ENCODE measurements at regions not wholly inside any gene's neighbourhood (a gene's known extent, or its start where the extent isn't known, plus 50 kb on each side); places are given as distances from the start of the nearest gene placed in this dataset.

DNA sequence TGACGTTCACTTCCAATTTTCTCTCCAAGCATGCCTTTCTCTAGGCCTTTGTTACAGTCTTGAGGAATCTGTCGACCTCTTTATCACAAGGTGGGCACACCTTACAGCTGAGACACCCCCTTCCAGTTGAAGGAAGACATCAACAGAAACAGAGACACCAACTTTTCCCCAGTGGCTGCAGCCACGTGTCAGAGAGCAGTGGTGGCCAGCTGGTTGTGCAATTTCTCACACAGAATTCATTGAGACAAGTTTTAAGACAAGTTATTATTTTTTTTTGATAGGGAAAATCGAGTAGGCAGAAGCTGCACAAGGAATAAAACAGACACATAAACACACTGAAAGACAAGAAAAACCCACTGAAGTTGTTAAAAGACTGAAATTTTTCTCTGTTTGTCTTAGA lies 436.7 kb upstream of the MDFIC2 start:
- Histone ChIP-seq H3K36me3 (no peaks in the 10 kb centered on the region), H3K4me1 (replicated peaks) (no peaks in the 10 kb centered on the region), H3K9me3 (no peaks in the 10 kb centered on the region), H3K27me3 (replicated peaks; ENCODE audit: insufficient read depth) (no peaks in the 10 kb centered on the region), H3K4me3 (no peak overlapping the region), H3K27ac (no peak overlapping the region)
- WGBS = 46% methylated on average over 4 of the region's 4 CpGs
- no peak for DNase-seq (ENCODE audit: low spot score)
- intact Hi-C loops (cut with DNase I) = no loop called here
- TF ChIP-seq, protein P1, sequence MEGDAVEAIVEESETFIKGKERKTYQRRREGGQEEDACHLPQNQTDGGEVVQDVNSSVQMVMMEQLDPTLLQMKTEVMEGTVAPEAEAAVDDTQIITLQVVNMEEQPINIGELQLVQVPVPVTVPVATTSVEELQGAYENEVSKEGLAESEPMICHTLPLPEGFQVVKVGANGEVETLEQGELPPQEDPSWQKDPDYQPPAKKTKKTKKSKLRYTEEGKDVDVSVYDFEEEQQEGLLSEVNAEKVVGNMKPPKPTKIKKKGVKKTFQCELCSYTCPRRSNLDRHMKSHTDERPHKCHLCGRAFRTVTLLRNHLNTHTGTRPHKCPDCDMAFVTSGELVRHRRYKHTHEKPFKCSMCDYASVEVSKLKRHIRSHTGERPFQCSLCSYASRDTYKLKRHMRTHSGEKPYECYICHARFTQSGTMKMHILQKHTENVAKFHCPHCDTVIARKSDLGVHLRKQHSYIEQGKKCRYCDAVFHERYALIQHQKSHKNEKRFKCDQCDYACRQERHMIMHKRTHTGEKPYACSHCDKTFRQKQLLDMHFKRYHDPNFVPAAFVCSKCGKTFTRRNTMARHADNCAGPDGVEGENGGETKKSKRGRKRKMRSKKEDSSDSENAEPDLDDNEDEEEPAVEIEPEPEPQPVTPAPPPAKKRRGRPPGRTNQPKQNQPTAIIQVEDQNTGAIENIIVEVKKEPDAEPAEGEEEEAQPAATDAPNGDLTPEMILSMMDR (IDR thresholded peaks at IDR 0.05) = no peak
- TF ChIP-seq POLR2AphosphoS5 (IDR thresholded peaks at IDR 0.05) (no peak), POLR2A (IDR thresholded peaks at IDR 0.05) (no peak)

DNA sequence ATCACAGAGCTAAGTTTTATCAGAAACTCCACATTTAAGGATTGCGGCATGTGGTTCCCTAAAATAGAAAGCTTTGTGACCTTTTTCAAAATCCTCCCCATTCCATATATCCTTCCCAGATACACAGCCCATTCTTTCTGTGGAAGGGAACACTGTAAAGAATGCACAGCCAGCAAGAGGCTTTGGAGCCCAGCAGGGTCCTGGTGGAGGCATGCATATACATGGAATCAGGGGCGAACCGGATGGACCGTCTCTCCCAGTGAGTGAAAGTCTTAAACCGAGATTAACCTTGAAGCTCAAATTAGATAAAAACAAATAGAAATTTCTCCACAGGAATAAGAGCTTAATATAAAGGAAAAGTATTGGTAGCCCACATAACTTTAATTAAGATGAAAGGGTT lies 436.2 kb upstream of the MDFIC2 start:
- no peak for DNase-seq (ENCODE audit: low spot score)
- Histone ChIP-seq H3K4me3 (no peak overlapping the region), H3K27ac (no peak overlapping the region), H3K9me3 (no peaks in the 10 kb centered on the region), H3K36me3 (no peaks in the 10 kb centered on the region), H3K27me3 (replicated peaks; ENCODE audit: insufficient read depth) (no peaks in the 10 kb centered on the region), H3K4me1 (replicated peaks) (no peaks in the 10 kb centered on the region)
- TF ChIP-seq POLR2AphosphoS5 (IDR thresholded peaks at IDR 0.05) = no peak
- TF ChIP-seq, protein P1 (IDR thresholded peaks at IDR 0.05) = no peak
- no peak for TF ChIP-seq POLR2A (IDR thresholded peaks at IDR 0.05)
- 95% methylated on average over 5 of the region's 5 CpGs for WGBS
- intact Hi-C loops (cut with DNase I) = no loop called here

DNA sequence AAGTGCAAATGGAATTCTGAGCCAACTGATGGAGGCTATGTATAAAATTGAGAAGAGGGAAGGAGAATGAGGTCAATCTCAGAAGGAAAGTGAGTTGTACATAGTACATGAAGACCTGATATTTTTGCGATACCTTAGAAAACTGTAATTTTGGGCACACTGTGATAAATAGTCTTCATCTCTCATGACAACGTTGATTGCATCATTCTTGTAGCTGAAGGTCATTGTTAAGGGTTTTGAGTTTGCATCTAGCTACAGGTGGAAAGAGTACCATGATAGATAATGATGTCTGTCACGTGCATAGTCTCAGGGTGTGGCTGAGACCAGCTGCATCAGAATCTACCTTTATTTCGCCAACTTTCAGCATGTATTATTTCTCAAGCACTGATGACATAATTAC lies 435.4 kb upstream of the MDFIC2 start:
- TF ChIP-seq, protein P1 (IDR thresholded peaks at IDR 0.05) = no peak
- TF ChIP-seq POLR2A (IDR thresholded peaks at IDR 0.05) (no peak), POLR2AphosphoS5 (IDR thresholded peaks at IDR 0.05) (no peak)
- Histone ChIP-seq H3K27me3 (replicated peaks; ENCODE audit: insufficient read depth) (no peaks in the 10 kb centered on the region), H3K9me3 (no peaks in the 10 kb centered on the region), H3K4me1 (replicated peaks) (no peaks in the 10 kb centered on the region), H3K4me3 (no peak overlapping the region), H3K27ac (no peak overlapping the region), H3K36me3 (no peaks in the 10 kb centered on the region)
- WGBS = 72% methylated on average over 4 of the region's 4 CpGs
- no peak for DNase-seq (ENCODE audit: low spot score)
- intact Hi-C loops (cut with DNase I) = no loop called here

DNA sequence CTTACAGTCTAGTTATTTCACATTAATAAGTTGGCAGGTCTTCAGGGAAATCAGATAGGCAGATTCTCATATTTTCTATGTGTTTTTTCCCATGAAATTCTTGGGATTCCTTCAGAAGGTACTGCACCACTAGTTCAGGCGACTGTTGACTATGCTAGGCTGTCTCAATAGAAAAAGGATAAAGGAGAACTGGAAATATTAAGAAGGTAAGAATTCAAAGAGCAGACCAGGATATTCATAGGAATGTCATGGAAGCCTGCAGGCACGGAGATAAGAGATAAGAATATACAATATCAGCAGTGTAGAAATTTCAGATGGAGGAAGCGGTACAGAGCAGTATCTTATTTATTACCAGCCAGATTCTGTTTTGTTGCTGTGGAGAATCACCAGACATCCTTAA lies 432.1 kb upstream of the MDFIC2 start:
- no peak for TF ChIP-seq POLR2A (IDR thresholded peaks at IDR 0.05)
- no peak for TF ChIP-seq POLR2AphosphoS5 (IDR thresholded peaks at IDR 0.05)
- TF ChIP-seq, protein P1 (IDR thresholded peaks at IDR 0.05) = no peak
- DNase-seq (ENCODE audit: low spot score) = no peak
- WGBS = 86% methylated on average over 3 of the region's 3 CpGs
- intact Hi-C loops (cut with DNase I) = no loop called here
- no peak overlapping the region for H3K27ac ChIP-seq
- H3K4me1 ChIP-seq (replicated peaks) = no peaks in the 10 kb centered on the region
- H3K9me3 ChIP-seq = no peaks in the 10 kb centered on the region
- H3K4me3 ChIP-seq = no peak overlapping the region
- H3K27me3 ChIP-seq (replicated peaks; ENCODE audit: insufficient read depth) = no peaks in the 10 kb centered on the region
- no peaks in the 10 kb centered on the region for H3K36me3 ChIP-seq

DNA sequence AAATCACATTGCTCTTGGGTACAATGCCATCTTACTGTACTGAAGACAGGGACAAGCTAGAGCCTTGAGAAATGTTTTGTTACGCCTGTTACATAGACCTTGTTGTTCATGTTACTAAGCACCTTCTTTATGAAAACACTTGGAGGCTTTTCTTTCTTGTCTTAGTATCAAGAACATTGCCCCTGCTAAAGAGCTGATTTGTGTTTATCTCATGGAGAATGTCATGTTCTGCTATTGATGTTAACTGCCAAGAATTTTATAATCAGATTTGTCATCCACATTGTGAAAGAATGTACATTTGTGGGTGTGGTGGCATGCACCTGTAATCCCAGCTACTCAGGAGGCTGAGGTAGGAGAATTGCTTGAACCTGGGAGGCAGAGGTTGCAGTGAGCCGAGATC lies 431.3 kb upstream of the MDFIC2 start:
- WGBS = 98% methylated on average over 2 of the region's 2 CpGs
- no peak for DNase-seq (ENCODE audit: low spot score)
- Histone ChIP-seq H3K36me3 (no peaks in the 10 kb centered on the region), H3K27me3 (replicated peaks; ENCODE audit: insufficient read depth) (no peaks in the 10 kb centered on the region), H3K9me3 (no peaks in the 10 kb centered on the region), H3K4me3 (no peak overlapping the region), H3K4me1 (replicated peaks) (no peaks in the 10 kb centered on the region), H3K27ac (no peak overlapping the region)
- no peak for TF ChIP-seq POLR2AphosphoS5 (IDR thresholded peaks at IDR 0.05)
- TF ChIP-seq POLR2A (IDR thresholded peaks at IDR 0.05) = no peak
- TF ChIP-seq, protein P1 (IDR thresholded peaks at IDR 0.05) = no peak
- intact Hi-C loops (cut with DNase I) = no loop called here
